Vagina (tissue), 2 donors: ENCODE measurements at regions not wholly inside any gene's neighbourhood (a gene's known extent, or its start where the extent isn't known, plus 50 kb on each side); places are given as distances from the start of the nearest gene placed in this dataset.

ENCODE experiments used
- DNase-seq, 2 donors: peaks; one replicate each; pipeline ENCODE4 v3.0.0-alpha.2; 2017; ENCODE audit errors: extremely low spot score in 2 of 2
- H3K27ac ChIP-seq: fragments of 200-600 bp; sonication (generic); one replicate; pipeline ENCODE4 v1.5.1; 2019
- H3K27me3 ChIP-seq: fragments of 200-600 bp; sonication (generic); one replicate; pipeline ENCODE4 v1.5.1; 2019
- H3K36me3 ChIP-seq, 2 donors: fragments of 200-600 bp; sonication (generic); one replicate each; pipeline ENCODE4 v1.5.1; 2017 to 2019
- H3K4me1 ChIP-seq: fragments of 200-600 bp; sonication (generic); one replicate; pipeline ENCODE4 v1.5.1; 2019
- H3K4me3 ChIP-seq, 2 donors: fragments of 200-600 bp; sonication (generic); 1 replicate in 1 of 2; 2 replicates in 1 of 2; pipeline ENCODE4 v1.5.1; 2016 to 2019
- H3K9me3 ChIP-seq: fragments of 200-600 bp; sonication (generic); one replicate; pipeline ENCODE4 v1.5.1; 2019
- POLR2A ChIP-seq, 2 donors: fragments of 450-650 bp; IDR thresholded peaks; one replicate each; pipeline ENCODE4 v1.6.1; 2017; ENCODE audit warnings: antibody characterized with exemption in 2 of 2, mild to moderate bottlenecking in 2 of 2, moderate library complexity in 2 of 2
- POLR2AphosphoS5 ChIP-seq, 2 donors: sonication (generic); formaldehyde crosslinking; IDR thresholded peaks; one replicate each; pipeline ENCODE4 v1.9.0; 2017; ENCODE audit warnings: antibody characterized with exemption in 2 of 2, mild to moderate bottlenecking in 2 of 2, low read depth in 1 of 2; ENCODE audit not compliant: insufficient read depth in 1 of 2
- intact Hi-C: fragments of 100-400 bp; cut with DNase I; formaldehyde crosslinking; loops from one replicate; pipeline ENCODE4 v1.15.1; 2023
- TF ChIP-seq, protein P1 (sequence below), 3 experiments: fragments of 450-650 bp in 2 of 3; fragments of 200-600 bp in 1 of 3; sonication (generic) in 1 of 3; IDR thresholded peaks; one replicate each; pipeline ENCODE4 v1.5.1; 2017 to 2019; ENCODE audit warnings: antibody characterized with exemption in 3 of 3, mild to moderate bottlenecking in 2 of 3, moderate library complexity in 2 of 3

DNA sequence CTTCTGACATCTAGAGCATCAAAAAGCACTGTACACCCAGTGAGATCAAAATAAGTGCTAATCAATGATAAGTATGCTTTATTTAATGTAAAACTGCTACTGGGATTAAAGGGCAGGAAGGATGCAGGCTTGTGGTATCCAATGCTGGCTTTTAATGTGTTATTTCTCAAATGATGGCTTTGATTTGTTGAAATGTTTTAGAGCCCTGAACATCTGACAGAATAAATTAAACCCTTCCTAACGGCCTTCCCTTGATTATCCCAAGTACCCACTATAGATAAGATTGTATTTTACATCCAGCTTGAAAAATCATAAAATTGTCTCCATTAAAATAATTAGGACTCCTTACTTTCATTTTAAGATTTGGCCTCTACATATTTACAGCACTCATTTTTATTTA, 382.9 kb downstream of the HNRNPD start:
- Histone ChIP-seq H3K36me3 (no peaks in the 10 kb centered on the region), H3K4me3 (no peak overlapping the region), H3K4me1 (no peaks in the 10 kb centered on the region), H3K27me3 (no peaks in the 10 kb centered on the region), H3K9me3 (no peaks in the 10 kb centered on the region), H3K27ac (no peak overlapping the region)
- intact Hi-C loops: no loop called here
- no peak for DNase-seq
- no peak for TF ChIP-seq POLR2A (IDR thresholded peaks at IDR 0.05)
- TF ChIP-seq, protein P1, sequence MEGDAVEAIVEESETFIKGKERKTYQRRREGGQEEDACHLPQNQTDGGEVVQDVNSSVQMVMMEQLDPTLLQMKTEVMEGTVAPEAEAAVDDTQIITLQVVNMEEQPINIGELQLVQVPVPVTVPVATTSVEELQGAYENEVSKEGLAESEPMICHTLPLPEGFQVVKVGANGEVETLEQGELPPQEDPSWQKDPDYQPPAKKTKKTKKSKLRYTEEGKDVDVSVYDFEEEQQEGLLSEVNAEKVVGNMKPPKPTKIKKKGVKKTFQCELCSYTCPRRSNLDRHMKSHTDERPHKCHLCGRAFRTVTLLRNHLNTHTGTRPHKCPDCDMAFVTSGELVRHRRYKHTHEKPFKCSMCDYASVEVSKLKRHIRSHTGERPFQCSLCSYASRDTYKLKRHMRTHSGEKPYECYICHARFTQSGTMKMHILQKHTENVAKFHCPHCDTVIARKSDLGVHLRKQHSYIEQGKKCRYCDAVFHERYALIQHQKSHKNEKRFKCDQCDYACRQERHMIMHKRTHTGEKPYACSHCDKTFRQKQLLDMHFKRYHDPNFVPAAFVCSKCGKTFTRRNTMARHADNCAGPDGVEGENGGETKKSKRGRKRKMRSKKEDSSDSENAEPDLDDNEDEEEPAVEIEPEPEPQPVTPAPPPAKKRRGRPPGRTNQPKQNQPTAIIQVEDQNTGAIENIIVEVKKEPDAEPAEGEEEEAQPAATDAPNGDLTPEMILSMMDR (IDR thresholded peaks at IDR 0.05): no peak
- TF ChIP-seq POLR2AphosphoS5 (IDR thresholded peaks at IDR 0.05; ENCODE audit: insufficient read depth in 1 of 2, low read depth in 1 of 2): no peak

DNA sequence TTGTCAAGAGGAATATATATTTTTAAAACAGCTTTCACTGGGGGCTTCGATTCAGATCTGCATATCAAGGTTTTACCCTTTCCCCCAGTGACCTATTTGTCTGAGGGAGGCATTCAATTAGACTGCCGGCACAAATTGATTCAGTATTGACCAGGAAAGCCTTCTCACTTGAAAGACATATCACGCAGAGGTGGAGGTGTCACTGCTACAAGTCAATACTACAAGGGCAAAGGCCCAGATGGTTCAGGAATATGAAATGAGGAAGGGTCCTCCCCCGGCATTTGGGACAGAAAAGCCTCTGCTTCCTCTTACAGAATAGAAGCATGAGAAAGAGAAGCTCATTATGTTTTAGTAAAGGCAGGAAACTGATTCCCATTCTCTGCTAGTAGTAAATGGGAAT, 383.6 kb downstream of the HNRNPD start:
- Histone ChIP-seq H3K4me1 (no peaks in the 10 kb centered on the region), H3K9me3 (no peaks in the 10 kb centered on the region), H3K27me3 (no peaks in the 10 kb centered on the region), H3K27ac (no peak overlapping the region), H3K4me3 (no peak overlapping the region), H3K36me3 (no peaks in the 10 kb centered on the region)
- DNase-seq: no peak
- intact Hi-C loops: no loop called here
- TF ChIP-seq, protein P1 (IDR thresholded peaks at IDR 0.05): no peak
- TF ChIP-seq POLR2AphosphoS5 (IDR thresholded peaks at IDR 0.05; ENCODE audit: insufficient read depth in 1 of 2, low read depth in 1 of 2) (no peak), POLR2A (IDR thresholded peaks at IDR 0.05) (no peak)

GRCh38 chr4:81989202-81989601, 384.6 kb downstream of the HNRNPD start:
- Histone ChIP-seq H3K36me3 (no peaks in the 10 kb centered on the region), H3K27me3 (no peaks in the 10 kb centered on the region), H3K4me3 (no peak overlapping the region), H3K4me1 (no peaks in the 10 kb centered on the region), H3K9me3 (no peaks in the 10 kb centered on the region), H3K27ac (no peak overlapping the region)
- TF ChIP-seq POLR2AphosphoS5 (IDR thresholded peaks at IDR 0.05; ENCODE audit: insufficient read depth in 1 of 2, low read depth in 1 of 2) (no peak), POLR2A (IDR thresholded peaks at IDR 0.05) (no peak)
- TF ChIP-seq, protein P1 (IDR thresholded peaks at IDR 0.05): no peak
- no peak for DNase-seq
- intact Hi-C loops: no loop called here

DNA sequence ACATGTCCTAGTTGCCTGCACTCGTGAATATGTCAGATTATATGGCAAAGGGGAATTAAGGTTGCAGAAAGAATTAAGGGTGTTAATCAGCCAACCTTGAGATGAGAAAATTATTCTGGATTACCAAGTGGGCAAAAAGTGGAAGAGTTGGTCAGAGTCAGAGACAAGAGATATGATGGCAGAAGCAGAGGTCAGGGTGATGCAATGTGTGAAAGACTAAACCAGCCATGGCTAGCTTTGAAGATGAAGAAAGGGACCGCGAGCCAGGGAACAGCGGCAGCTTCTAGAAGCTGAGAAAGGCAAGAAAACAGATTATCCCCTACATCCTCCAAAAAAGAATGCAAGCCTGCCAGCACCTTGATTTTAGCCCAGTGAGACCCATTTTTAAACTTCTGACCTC, 385.6 kb downstream of the HNRNPD start:
- intact Hi-C loops: no loop called here
- no peak for DNase-seq
- TF ChIP-seq, protein P1 (IDR thresholded peaks at IDR 0.05): no peak
- TF ChIP-seq POLR2A (IDR thresholded peaks at IDR 0.05) (no peak), POLR2AphosphoS5 (IDR thresholded peaks at IDR 0.05; ENCODE audit: insufficient read depth in 1 of 2, low read depth in 1 of 2) (no peak)

GRCh38 chr4:81984746-81985145, 389.0 kb downstream of the HNRNPD start:
- H3K36me3 ChIP-seq: no peaks in the 10 kb centered on the region
- intact Hi-C loops: no loop called here
- no peak for DNase-seq
- no peaks in the 10 kb centered on the region for H3K27me3 ChIP-seq
- TF ChIP-seq POLR2AphosphoS5 (IDR thresholded peaks at IDR 0.05; ENCODE audit: insufficient read depth in 1 of 2, low read depth in 1 of 2) (no peak), POLR2A (IDR thresholded peaks at IDR 0.05) (no peak)
- TF ChIP-seq, protein P1 (IDR thresholded peaks at IDR 0.05): no peak
- H3K4me3 ChIP-seq: no peak overlapping the region
- H3K9me3 ChIP-seq: no peaks in the 10 kb centered on the region
- no peak overlapping the region for H3K27ac ChIP-seq
- H3K4me1 ChIP-seq: no peaks in the 10 kb centered on the region

More for the DNA sequence above, 385.6 kb downstream of the HNRNPD start:
- Histone ChIP-seq H3K4me1 (no peaks in the 10 kb centered on the region), H3K9me3 (no peaks in the 10 kb centered on the region), H3K36me3 (no peaks in the 10 kb centered on the region), H3K27me3 (no peaks in the 10 kb centered on the region), H3K4me3 (no peak overlapping the region), H3K27ac (no peak overlapping the region)
